PC-3 (cell line): ENCODE measurements at regions not wholly inside any gene's neighbourhood (a gene's known extent, or its start where the extent isn't known, plus 50 kb on each side); places are given as distances from the start of the nearest gene placed in this dataset.

Source experiments
- ATAC-seq: fragments of 200-7000 bp; cut with Tn5 transposase; 2 replicates; pipeline ENCODE4 v1.9.1; 2020; ENCODE audit warnings: mild to moderate bottlenecking, moderate library complexity
- BruUV-seq: library from RNA; stranded (reverse); fragments of 400-500 nt; replicated peaks from 2 replicates; lab custom pipeline; 2021; lab: Mats Ljungman, UMichigan
- CTCF ChIA-PET: fragments of 300-600 bp; sonication (Branson Sonifier 250); formaldehyde crosslinking; loops from one replicate; lab custom pipeline; 2022; ENCODE audit warnings: antibody characterized with exemption; lab: Charles Lee
- POLR2A ChIA-PET: fragments of 300-600 bp; sonication (Branson Sonifier 250); formaldehyde crosslinking; loops from one replicate; lab custom pipeline; 2022; ENCODE audit warnings: antibody characterized with exemption; ENCODE audit not compliant: unreplicated experiment; lab: Charles Lee
- DNase-seq: peaks from one replicate; pipeline ENCODE4 v3.0.0-alpha.2; 2015
- H2AFZ ChIP-seq: fragments of 300-600 bp; sonication (generic); 2 replicates; pipeline ENCODE4 v1.6.0; 2016; ENCODE audit warnings: antibody characterized with exemption, low read length
- H3F3A ChIP-seq: fragments of 300-600 bp; sonication (generic); one replicate; pipeline ENCODE4 v1.6.0; 2017; ENCODE audit warnings: antibody characterized with exemption, low read length, control low read depth, mild to moderate bottlenecking; ENCODE audit not compliant: unreplicated experiment
- H3K27ac ChIP-seq: fragments of 300-600 bp; sonication (generic); 2 replicates; pipeline ENCODE4 v1.5.1; 2016; ENCODE audit warnings: mild to moderate bottlenecking, low read length
- H3K27me3 ChIP-seq: fragments of 300-600 bp; sonication (generic); 2 replicates; pipeline ENCODE4 v1.6.1; 2016; ENCODE audit warnings: low read length, mixed read lengths
- H3K36me3 ChIP-seq: fragments of 300-600 bp; sonication (generic); 2 replicates; pipeline ENCODE4 v1.6.1; 2016; ENCODE audit warnings: low read depth, mixed run types, low read length, mixed read lengths
- H3K4me1 ChIP-seq: fragments of 300-600 bp; sonication (generic); 2 replicates; pipeline ENCODE4 v1.5.1; 2016; ENCODE audit warnings: low read length; ENCODE audit not compliant: insufficient read depth
- H3K4me2 ChIP-seq: fragments of 300-600 bp; sonication (generic); 2 replicates; pipeline ENCODE4 v1.6.0; 2016; ENCODE audit warnings: low read length
- H3K4me3 ChIP-seq: fragments of 300-600 bp; sonication (generic); 2 replicates; pipeline ENCODE4 v1.5.1; 2016; ENCODE audit warnings: mild to moderate bottlenecking, low read length, mixed read lengths
- H3K79me2 ChIP-seq: fragments of 300-600 bp; sonication (generic); 2 replicates; pipeline ENCODE4 v1.6.1; 2017; ENCODE audit warnings: low read length, mixed read lengths
- H3K9ac ChIP-seq: fragments of 300-600 bp; sonication (generic); 2 replicates; pipeline ENCODE4 v1.6.0; 2016; ENCODE audit warnings: mild to moderate bottlenecking, low read length
- H3K9me2 ChIP-seq: fragments of 300-600 bp; sonication (generic); replicated peaks from 2 replicates; pipeline ENCODE4 v1.6.1; 2016; ENCODE audit warnings: mixed run types, low read length, mixed read lengths
- H3K9me3 ChIP-seq: fragments of 300-600 bp; sonication (generic); 2 replicates; pipeline ENCODE4 v1.6.1; 2016; ENCODE audit warnings: low read length, mixed read lengths
- H4K20me1 ChIP-seq: fragments of 300-600 bp; sonication (generic); 2 replicates; pipeline ENCODE4 v1.6.1; 2016; ENCODE audit warnings: low read length, mixed read lengths
- EZH2 ChIP-seq: fragments of 300-600 bp; sonication (generic); IDR thresholded peaks from one replicate; pipeline ENCODE4 v1.6.1; 2017; ENCODE audit warnings: antibody characterized with exemption, mild to moderate bottlenecking, low read length; ENCODE audit not compliant: unreplicated experiment
- EZH2phosphoT487 ChIP-seq: fragments of 300-600 bp; sonication (generic); IDR thresholded peaks from 2 replicates; pipeline ENCODE4 v1.6.1; 2018; ENCODE audit warnings: mild to moderate bottlenecking, antibody characterized with exemption, low read length, borderline replicate concordance
- intact Hi-C: fragments of 100-400 bp; cut with micrococcal nuclease; formaldehyde crosslinking; loops from 2 replicates; pipeline ENCODE4 v1.9.0; 2023
- TF ChIP-seq, protein P1 (sequence below): fragments of 300-600 bp; sonication (generic); conservative IDR thresholded peaks from 2 replicates; pipeline ENCODE4 v1.5.1; 2017; ENCODE audit warnings: antibody characterized with exemption, low read depth, mild to moderate bottlenecking, low read length

DNA sequence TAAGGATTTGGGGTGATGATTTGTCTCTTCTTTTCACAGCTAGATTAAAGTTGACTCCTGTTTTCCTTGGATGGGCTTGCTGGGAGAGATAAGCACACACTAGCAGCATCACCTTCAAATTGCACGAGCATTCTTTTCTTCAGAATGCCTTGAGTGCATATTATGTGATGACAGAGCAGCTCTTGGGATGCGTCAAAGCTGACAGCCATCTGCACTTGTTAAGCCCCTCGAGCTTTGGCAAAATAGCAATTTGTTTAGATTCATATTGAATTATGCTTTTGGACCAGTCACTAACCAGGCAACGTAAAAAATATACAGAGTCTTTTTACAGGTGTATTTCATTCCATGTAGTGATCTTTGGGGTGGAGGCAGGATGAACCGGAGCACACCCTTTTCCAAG, 407.0 kb downstream of the FUT8 start:
- no peak for DNase-seq
- no TSS peak for BruUV-seq
- Histone ChIP-seq H3K9ac (no peak overlapping the region), H3K9me3 (no peaks in the 10 kb centered on the region), H2AFZ (no peak overlapping the region), H3K9me2 (no peaks in the 10 kb centered on the region), H4K20me1 (no peaks in the 10 kb centered on the region), H3K4me2 (no peak overlapping the region), H3K79me2 (no peaks in the 10 kb centered on the region), H3K27me3 (no peaks in the 10 kb centered on the region), H3K36me3 (no peaks in the 10 kb centered on the region), H3F3A (no peaks in the 10 kb centered on the region), H3K27ac (no peak overlapping the region), H3K4me3 (no peak overlapping the region), H3K4me1 (no peaks in the 10 kb centered on the region)
- intact Hi-C loops: no loop called here
- CTCF ChIA-PET: no interaction called here
- ATAC-seq: no peak
- POLR2A ChIA-PET: no interaction called here
- TF ChIP-seq EZH2phosphoT487 (no peak), EZH2 (no peak)
- TF ChIP-seq, protein P1, sequence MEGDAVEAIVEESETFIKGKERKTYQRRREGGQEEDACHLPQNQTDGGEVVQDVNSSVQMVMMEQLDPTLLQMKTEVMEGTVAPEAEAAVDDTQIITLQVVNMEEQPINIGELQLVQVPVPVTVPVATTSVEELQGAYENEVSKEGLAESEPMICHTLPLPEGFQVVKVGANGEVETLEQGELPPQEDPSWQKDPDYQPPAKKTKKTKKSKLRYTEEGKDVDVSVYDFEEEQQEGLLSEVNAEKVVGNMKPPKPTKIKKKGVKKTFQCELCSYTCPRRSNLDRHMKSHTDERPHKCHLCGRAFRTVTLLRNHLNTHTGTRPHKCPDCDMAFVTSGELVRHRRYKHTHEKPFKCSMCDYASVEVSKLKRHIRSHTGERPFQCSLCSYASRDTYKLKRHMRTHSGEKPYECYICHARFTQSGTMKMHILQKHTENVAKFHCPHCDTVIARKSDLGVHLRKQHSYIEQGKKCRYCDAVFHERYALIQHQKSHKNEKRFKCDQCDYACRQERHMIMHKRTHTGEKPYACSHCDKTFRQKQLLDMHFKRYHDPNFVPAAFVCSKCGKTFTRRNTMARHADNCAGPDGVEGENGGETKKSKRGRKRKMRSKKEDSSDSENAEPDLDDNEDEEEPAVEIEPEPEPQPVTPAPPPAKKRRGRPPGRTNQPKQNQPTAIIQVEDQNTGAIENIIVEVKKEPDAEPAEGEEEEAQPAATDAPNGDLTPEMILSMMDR: no peak

DNA sequence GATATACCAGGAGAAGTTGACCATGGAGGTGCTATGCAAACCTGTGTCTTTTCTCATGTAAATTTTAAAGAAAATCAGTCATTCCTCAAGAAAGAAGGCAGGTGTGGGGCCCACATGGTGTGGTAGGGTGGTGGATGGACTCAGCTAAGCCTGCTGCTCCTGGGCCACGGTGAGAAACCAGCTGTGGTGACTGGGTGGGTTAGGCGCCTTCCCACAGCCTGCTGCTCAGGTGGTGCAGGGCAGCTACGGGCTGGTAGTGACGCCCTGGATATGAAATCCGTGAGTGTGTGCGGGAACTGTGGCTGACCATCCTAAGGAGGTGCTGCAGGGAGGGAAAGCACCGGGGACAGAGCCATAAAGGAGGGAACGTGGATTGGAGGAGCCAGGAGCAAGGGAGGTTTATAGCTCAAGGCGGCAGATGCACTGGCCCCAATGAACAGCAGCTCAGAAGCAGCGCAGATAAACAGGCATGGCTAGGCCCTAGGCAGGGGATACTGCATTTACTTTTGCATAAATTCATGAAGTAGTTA, 408.8 kb downstream of the FUT8 start:
- no peaks in the 10 kb centered on the region for H3F3A ChIP-seq
- TF ChIP-seq EZH2: no peak
- TF ChIP-seq, protein P1: no peak
- TF ChIP-seq EZH2phosphoT487: no peak
- no peaks in the 10 kb centered on the region for H4K20me1 ChIP-seq
- H3K27me3 ChIP-seq: peaks cover 9% of the 10 kb centered on the region
- no peaks in the 10 kb centered on the region for H3K36me3 ChIP-seq
- POLR2A ChIA-PET: no interaction called here
- no peaks in the 10 kb centered on the region for H3K9me3 ChIP-seq
- ATAC-seq: no peak
- H3K9ac ChIP-seq: no peak overlapping the region
- H3K4me3 ChIP-seq: no peak overlapping the region
- no peak overlapping the region for H3K4me2 ChIP-seq
- no TSS peak for BruUV-seq
- intact Hi-C loops: loop anchor here (5.0 kb wide), 3 partner anchors 69 to 214 kb away; no protein-coding TSS in a partner anchor
- no peak for DNase-seq
- no peaks in the 10 kb centered on the region for H3K9me2 ChIP-seq
- H3K27ac ChIP-seq: no peak overlapping the region
- CTCF ChIA-PET: no interaction called here
- no peaks in the 10 kb centered on the region for H3K79me2 ChIP-seq
- no peaks in the 10 kb centered on the region for H3K4me1 ChIP-seq
- H2AFZ ChIP-seq: no peak overlapping the region

DNA sequence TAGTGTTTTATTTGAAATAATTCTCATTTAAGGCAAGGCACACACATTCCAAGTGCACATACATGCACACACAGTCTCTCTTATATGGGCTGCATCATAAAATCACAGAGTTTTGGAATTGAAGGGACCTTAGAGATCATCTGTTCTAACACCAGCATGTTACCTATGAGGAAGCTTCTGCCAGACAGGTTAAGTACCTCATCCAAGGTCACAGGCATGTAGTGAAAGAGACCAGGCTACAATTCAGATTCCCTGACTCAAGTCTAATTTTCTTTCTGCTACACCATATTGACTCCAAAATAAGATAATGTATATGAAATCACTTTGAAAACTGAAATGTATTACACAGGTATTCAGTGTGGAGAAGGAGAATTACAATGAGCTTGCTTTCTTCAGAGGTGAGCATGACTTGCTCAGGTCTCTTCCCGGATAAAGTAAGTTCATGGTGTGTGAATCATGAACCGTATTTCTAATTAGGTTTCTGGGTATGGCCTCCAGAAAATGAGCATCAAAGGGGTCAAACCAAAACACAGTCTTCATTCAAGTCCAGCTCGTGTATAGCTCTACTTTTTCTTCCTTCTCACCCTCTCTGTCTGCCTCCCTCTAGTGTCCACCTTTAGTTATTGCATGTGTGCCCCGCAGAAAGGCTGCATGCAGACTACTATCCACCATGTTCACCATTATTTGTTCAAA, 411.9 kb downstream of the FUT8 start:
- TF ChIP-seq EZH2 (no peak), EZH2phosphoT487 (no peak)
- TF ChIP-seq, protein P1: peak; percentile 97
- no peaks in the 10 kb centered on the region for H3K9me2 ChIP-seq
- intact Hi-C loops: loop anchor here (1.0 to 5.0 kb wide), 6 partner anchors 50 to 660 kb away; no protein-coding TSS in a partner anchor
- H3K9ac ChIP-seq: no peak overlapping the region
- no peaks in the 10 kb centered on the region for H3K36me3 ChIP-seq
- BruUV-seq: no TSS peak
- ChIA-PET CTCF (interaction anchor here (0.5 to 2.1 kb wide), 28 partner anchors 8 to 722 kb away, joined by 3 to 87 read pairs (median 4); no protein-coding TSS in a partner anchor), POLR2A (interaction anchor here (0.5 to 0.6 kb wide), 3 partner anchors 9 to 410 kb away, joined by 3 to 5 read pairs (median 4); no protein-coding TSS in a partner anchor)
- no peaks in the 10 kb centered on the region for H3K79me2 ChIP-seq
- no peak overlapping the region for H3K4me3 ChIP-seq
- ATAC-seq: peak; percentile 87
- H3F3A ChIP-seq: no peaks in the 10 kb centered on the region
- peak; percentile 81 for DNase-seq
- no peak overlapping the region for H2AFZ ChIP-seq
- no peak overlapping the region for H3K4me2 ChIP-seq
- H3K27me3 ChIP-seq: peaks cover 39% of the 10 kb centered on the region
- H3K27ac ChIP-seq: no peak overlapping the region
- no peaks in the 10 kb centered on the region for H3K9me3 ChIP-seq
- no peaks in the 10 kb centered on the region for H4K20me1 ChIP-seq
- H3K4me1 ChIP-seq: no peaks in the 10 kb centered on the region
